HepG2 (cell line): ENCODE measurements at regions not wholly inside any gene's neighbourhood (a gene's known extent, or its start where the extent isn't known, plus 50 kb on each side); places are given as distances from the start of the nearest gene placed in this dataset.

Experiments
- ATAC-seq: fragments of 200-7000 bp; cut with Tn5 transposase; 3 replicates; pipeline ENCODE4 v1.9.1; 2020; ENCODE audit warnings: mild to moderate bottlenecking, moderate library complexity
- BruUV-seq: library from RNA; stranded (reverse); fragments of 400-500 nt; replicated peaks from 2 replicates; lab custom pipeline; 2021; lab: Mats Ljungman, UMichigan
- CTCF ChIA-PET: fragments of 300-600 bp; formaldehyde crosslinking; extraction: SDS; loops from one replicate; lab custom pipeline; 2021; ENCODE audit warnings: low total read pairs, inconsistent platforms, low intra/inter-chr PET ratio; lab: Yijun Ruan, JAX
- POLR2A ChIA-PET: fragments of 350-600 bp; sonication (Branson Sonifier 250); formaldehyde crosslinking; loops from one replicate; lab custom pipeline; 2020; ENCODE audit warnings: antibody characterized with exemption, inconsistent platforms; lab: Yijun Ruan, JAX
- DNase-seq: peaks from one replicate; pipeline ENCODE4 v3.0.0-alpha.2; 2015; ENCODE audit warnings: low spot score
- FAIRE-seq: peaks from 3 replicates; lab custom pipeline; 2011; peaks lifted over from hg19 to GRCh38; lab: Jason Lieb, UNC
- H2AFZ ChIP-seq: one replicate; pipeline ENCODE4 v1.6.1; 2011; ENCODE audit warnings: low read length, inconsistent platforms
- H3K27ac ChIP-seq: fragments of 300-600 bp; 3 replicates; pipeline ENCODE4 v1.8.0; 2011; ENCODE audit warnings: mixed run types, mild to moderate bottlenecking, mixed read lengths, low read length, inconsistent platforms; ENCODE audit not compliant: insufficient read depth; ENCODE audit errors: extremely low read length
- H3K27me3 ChIP-seq, 2 experiments: fragments of 200-600 bp in 1 of 2; 2 replicates in 1 of 2; 3 replicates in 1 of 2; pipeline versions ENCODE4 v1.6.0 to v1.8.0; 2011; ENCODE audit warnings: low read length in 2 of 2, mild to moderate bottlenecking in 2 of 2, moderate library complexity in 2 of 2, inconsistent platforms in 1 of 2; ENCODE audit not compliant: insufficient read depth in 2 of 2, control insufficient read depth in 1 of 2
- H3K36me3 ChIP-seq, 2 experiments: fragments of 200-600 bp in 1 of 2; replicated peaks in 1 of 2; 2 replicates in 1 of 2; 3 replicates in 1 of 2; pipeline versions ENCODE4 v1.5.1 to v1.8.0; 2011; ENCODE audit warnings: low read length in 2 of 2, inconsistent platforms in 1 of 2; ENCODE audit not compliant: insufficient read depth in 2 of 2, control insufficient read depth in 1 of 2
- H3K4me1 ChIP-seq: 2 replicates; pipeline ENCODE4 v1.5.1; 2012; ENCODE audit warnings: low read length, inconsistent platforms; ENCODE audit not compliant: insufficient read depth
- H3K4me2 ChIP-seq: 2 replicates; pipeline ENCODE4 v1.6.0; 2011; ENCODE audit warnings: low read depth, low read length, inconsistent platforms
- H3K4me3 ChIP-seq, 3 experiments: fragments of 200-600 bp in 1 of 3; sonication (generic), shearing (Covaris generic) in 1 of 3; replicated peaks in 1 of 3; 2 replicates each; pipeline ENCODE4 v1.5.1; 2011 to 2016; ENCODE audit warnings: low read length in 3 of 3, inconsistent platforms in 2 of 3, low read depth in 2 of 3, mild to moderate bottlenecking in 2 of 3, control low read depth in 1 of 3, mixed read lengths in 1 of 3; ENCODE audit not compliant: insufficient read depth in 1 of 3
- H3K79me2 ChIP-seq: one replicate; pipeline ENCODE4 v1.6.1; 2011; ENCODE audit warnings: low read length, inconsistent platforms; ENCODE audit not compliant: insufficient read depth
- H3K9ac ChIP-seq: 2 replicates; pipeline ENCODE4 v1.6.0; 2011; ENCODE audit warnings: mild to moderate bottlenecking, low read depth, low read length, inconsistent platforms; ENCODE audit not compliant: insufficient read depth
- H3K9me3 ChIP-seq: 2 replicates; pipeline ENCODE4 v1.5.1; 2012; ENCODE audit warnings: mild to moderate bottlenecking, low read length
- H4K20me1 ChIP-seq: 2 replicates; pipeline ENCODE4 v1.6.0; 2011; ENCODE audit warnings: inconsistent platforms, mild to moderate bottlenecking, low read length, moderate library complexity; ENCODE audit not compliant: insufficient read depth
- DPF2 ChIP-seq: sonication (generic); formaldehyde crosslinking; IDR thresholded peaks from 2 replicates; pipeline ENCODE4 v1.4.0; 2020; ENCODE audit warnings: mild to moderate bottlenecking, low read depth, missing genetic modification reagents, borderline replicate concordance
- HNRNPK ChIP-seq: fragments of 200-400 bp; formaldehyde crosslinking; IDR thresholded peaks from 2 replicates; pipeline ENCODE4 v1.6.1; 2018; ENCODE audit warnings: low read length, low read depth, moderate library complexity, mild to moderate bottlenecking; ENCODE audit not compliant: poor library complexity, severe bottlenecking
- PCBP1 ChIP-seq: fragments of 200-400 bp; formaldehyde crosslinking; IDR thresholded peaks from 2 replicates; pipeline ENCODE4 v1.6.1; 2017; ENCODE audit warnings: mild to moderate bottlenecking, low read depth, low read length, borderline replicate concordance
- PCBP2 ChIP-seq: fragments of 200-400 bp; formaldehyde crosslinking; optimal IDR thresholded peaks from 2 replicates; pipeline ENCODE3; 2018; ENCODE audit warnings: low read length, low read depth; ENCODE audit not compliant: poor library complexity, severe bottlenecking
- SRSF4 ChIP-seq: fragments of 200-400 bp; formaldehyde crosslinking; IDR thresholded peaks from one replicate; pipeline ENCODE4 v1.6.1; 2018; ENCODE audit warnings: mild to moderate bottlenecking, low read depth, low read length, moderate library complexity; ENCODE audit not compliant: poor library complexity, severe bottlenecking
- ZNF260 ChIP-seq: sonication (generic); formaldehyde crosslinking; IDR thresholded peaks from 2 replicates; pipeline ENCODE4 v1.4.0; 2020; ENCODE audit warnings: missing genetic modification reagents, low read depth, mild to moderate bottlenecking, borderline replicate concordance
- ZNF484 ChIP-seq: sonication (generic); formaldehyde crosslinking; IDR thresholded peaks from 2 replicates; pipeline ENCODE4 v1.5.1; 2020; ENCODE audit warnings: mild to moderate bottlenecking, low read depth, missing genetic modification reagents, borderline replicate concordance
- WGBS: methylation state at CpG from one replicate; pipeline ENCODE4 v1.1.6; 2017; ENCODE audit warnings: low lambda C conversion rate; 5-methylcytosine and 5-hydroxymethylcytosine counted together
- in situ Hi-C: cut with HindIII; loops from 2 replicates; pipeline ENCODE4 v1.10.0; 2017; ENCODE audit warnings: low pct_unique_long_range_greater_than_20kb; ENCODE audit not compliant: extremely low pct_ligation_motif_present
- intact Hi-C: fragments of 100-400 bp; cut with micrococcal nuclease; formaldehyde crosslinking; loops from one replicate; pipeline ENCODE4 v1.10.0; 2022; ENCODE audit not compliant: unreplicated experiment
- TF ChIP-seq, protein P1 (sequence below): sonication (generic); formaldehyde crosslinking; IDR thresholded peaks from 2 replicates; pipeline ENCODE4 v1.8.0; 2022; ENCODE audit warnings: missing genetic modification reagents, mild to moderate bottlenecking, moderate library complexity, borderline replicate concordance
- TF ChIP-seq, protein P2 (sequence below): sonication (generic); formaldehyde crosslinking; IDR thresholded peaks from 2 replicates; pipeline ENCODE4 v1.4.0; 2020; ENCODE audit warnings: mild to moderate bottlenecking, missing genetic modification reagents

GRCh38 chr20:23254505-23254904 is 96.1 kb upstream of the NXT1 start:
- FAIRE-seq (no peak), ATAC-seq (no peak), DNase-seq (no peak)
- intact Hi-C loops (no loop called here), in situ Hi-C loops (no loop called here)
- Histone ChIP-seq H3K27ac (no peak overlapping the region), H3K4me3 (no peak overlapping the region), H3K4me2 (no peak overlapping the region), H3K9me3 (no peaks in the 10 kb centered on the region), H3K79me2 (no peaks in the 10 kb centered on the region), H3K36me3 (no peaks in the 10 kb centered on the region), H4K20me1 (no peaks in the 10 kb centered on the region), H3K27me3 (peaks cover 3 to 5% of the 10 kb centered on the region in 2 experiments; a peak in 4 of 5 replicates), H3K9ac (no peak overlapping the region), H3K4me1 (no peaks in the 10 kb centered on the region), H2AFZ (no peak overlapping the region)
- WGBS = 2% methylated on average over 2 of the region's 2 CpGs
- BruUV-seq = no TSS peak
- ChIA-PET CTCF (no interaction called here), POLR2A (no interaction called here)
- TF ChIP-seq DPF2 (CRISPR knock-in tag) = no peak
- TF ChIP-seq ZNF484 (CRISPR knock-in tag) = no peak
- 0 out of 2 replicates have a peak, but pooled peaks have one; percentile 86 for TF ChIP-seq PCBP1
- no peak for TF ChIP-seq ZNF260 (CRISPR knock-in tag)
- TF ChIP-seq HNRNPK = peak; percentile 97
- TF ChIP-seq SRSF4 = no peak
- TF ChIP-seq, protein P1, sequence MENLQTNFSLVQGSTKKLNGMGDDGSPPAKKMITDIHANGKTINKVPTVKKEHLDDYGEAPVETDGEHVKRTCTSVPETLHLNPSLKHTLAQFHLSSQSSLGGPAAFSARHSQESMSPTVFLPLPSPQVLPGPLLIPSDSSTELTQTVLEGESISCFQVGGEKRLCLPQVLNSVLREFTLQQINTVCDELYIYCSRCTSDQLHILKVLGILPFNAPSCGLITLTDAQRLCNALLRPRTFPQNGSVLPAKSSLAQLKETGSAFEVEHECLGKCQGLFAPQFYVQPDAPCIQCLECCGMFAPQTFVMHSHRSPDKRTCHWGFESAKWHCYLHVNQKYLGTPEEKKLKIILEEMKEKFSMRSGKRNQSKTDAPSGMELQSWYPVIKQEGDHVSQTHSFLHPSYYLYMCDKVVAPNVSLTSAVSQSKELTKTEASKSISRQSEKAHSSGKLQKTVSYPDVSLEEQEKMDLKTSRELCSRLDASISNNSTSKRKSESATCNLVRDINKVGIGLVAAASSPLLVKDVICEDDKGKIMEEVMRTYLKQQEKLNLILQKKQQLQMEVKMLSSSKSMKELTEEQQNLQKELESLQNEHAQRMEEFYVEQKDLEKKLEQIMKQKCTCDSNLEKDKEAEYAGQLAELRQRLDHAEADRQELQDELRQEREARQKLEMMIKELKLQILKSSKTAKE (CRISPR knock-in tag) = no peak
- TF ChIP-seq PCBP2 = peak; percentile 94
- TF ChIP-seq, protein P2, sequence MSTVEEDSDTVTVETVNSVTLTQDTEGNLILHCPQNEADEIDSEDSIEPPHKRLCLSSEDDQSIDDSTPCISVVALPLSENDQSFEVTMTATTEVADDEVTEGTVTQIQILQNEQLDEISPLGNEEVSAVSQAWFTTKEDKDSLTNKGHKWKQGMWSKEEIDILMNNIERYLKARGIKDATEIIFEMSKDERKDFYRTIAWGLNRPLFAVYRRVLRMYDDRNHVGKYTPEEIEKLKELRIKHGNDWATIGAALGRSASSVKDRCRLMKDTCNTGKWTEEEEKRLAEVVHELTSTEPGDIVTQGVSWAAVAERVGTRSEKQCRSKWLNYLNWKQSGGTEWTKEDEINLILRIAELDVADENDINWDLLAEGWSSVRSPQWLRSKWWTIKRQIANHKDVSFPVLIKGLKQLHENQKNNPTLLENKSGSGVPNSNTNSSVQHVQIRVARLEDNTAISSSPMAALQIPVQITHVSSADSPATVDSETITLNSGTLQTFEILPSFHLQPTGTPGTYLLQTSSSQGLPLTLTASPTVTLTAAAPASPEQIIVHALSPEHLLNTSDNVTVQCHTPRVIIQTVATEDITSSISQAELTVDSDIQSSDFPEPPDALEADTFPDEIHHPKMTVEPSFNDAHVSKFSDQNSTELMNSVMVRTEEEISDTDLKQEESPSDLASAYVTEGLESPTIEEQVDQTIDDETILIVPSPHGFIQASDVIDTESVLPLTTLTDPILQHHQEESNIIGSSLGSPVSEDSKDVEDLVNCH (CRISPR knock-in tag) = no peak
